HT1080 (cell line): ENCODE measurements at regions not wholly inside any gene's neighbourhood (a gene's known extent, or its start where the extent isn't known, plus 50 kb on each side); places are given as distances from the start of the nearest gene placed in this dataset.

Experiments used
- DNase-seq: peaks from one replicate; pipeline ENCODE4 v3.0.0-alpha.2; 2015; ENCODE audit warnings: low read depth

- DNase-seq = peak; percentile 64
These were observed 111.9 kb upstream of the KAZN start for GRCh38 chr1:14486401-14487201.

- DNase-seq = no peak
These were observed 110.8 kb upstream of the KAZN start for GRCh38 chr1:14487671-14488070.

GRCh38 chr1:14494911-14495310, 103.6 kb upstream of the KAZN start:
- no peak for DNase-seq

GRCh38 chr1:14495381-14495780, 103.1 kb upstream of the KAZN start:
- no peak for DNase-seq

- DNase-seq = no peak
These were observed 102.5 kb upstream of the KAZN start for GRCh38 chr1:14495996-14496395.

GRCh38 chr1:14498839-14499238, 99.6 kb upstream of the KAZN start:
- DNase-seq = no peak

- DNase-seq = no peak
These were observed 99.0 kb upstream of the KAZN start for GRCh38 chr1:14499312-14500040.

- DNase-seq = peak; percentile 9
These were observed 98.4 kb upstream of the KAZN start for GRCh38 chr1:14500041-14500440.

GRCh38 chr1:14500912-14501311, 97.6 kb upstream of the KAZN start:
- no peak for DNase-seq

- DNase-seq = no peak
These were observed 94.0 kb upstream of the KAZN start for GRCh38 chr1:14504517-14504916.

- no peak for DNase-seq
These were observed 91.8 kb upstream of the KAZN start for GRCh38 chr1:14506471-14507255.

- DNase-seq = no peak
These were observed 91.2 kb upstream of the KAZN start for GRCh38 chr1:14507262-14507661.

- no peak for DNase-seq
These were observed 89.9 kb upstream of the KAZN start for GRCh38 chr1:14508613-14509012.

- DNase-seq = no peak
These were observed 87.3 kb upstream of the KAZN start for GRCh38 chr1:14511166-14511680.

- DNase-seq = no peak
These were observed 86.5 kb upstream of the KAZN start for GRCh38 chr1:14511796-14512585.

- DNase-seq = no peak
These were observed 85.4 kb upstream of the KAZN start for GRCh38 chr1:14513111-14513510.

- DNase-seq = no peak
These were observed 83.7 kb upstream of the KAZN start for GRCh38 chr1:14514739-14515138.

- DNase-seq = peak; percentile 74
These were observed 81.3 kb upstream of the KAZN start for GRCh38 chr1:14516974-14517840.

- DNase-seq = no peak
These were observed 80.7 kb upstream of the KAZN start for GRCh38 chr1:14517841-14518180.

GRCh38 chr1:14519976-14520375, 78.5 kb upstream of the KAZN start:
- DNase-seq = no peak
